ENCODE measurements at regions not wholly inside any gene's neighbourhood (a gene's known extent, or its start where the extent isn't known, plus 50 kb on each side); places are given as distances from the start of the nearest gene placed in this dataset.

DNA sequence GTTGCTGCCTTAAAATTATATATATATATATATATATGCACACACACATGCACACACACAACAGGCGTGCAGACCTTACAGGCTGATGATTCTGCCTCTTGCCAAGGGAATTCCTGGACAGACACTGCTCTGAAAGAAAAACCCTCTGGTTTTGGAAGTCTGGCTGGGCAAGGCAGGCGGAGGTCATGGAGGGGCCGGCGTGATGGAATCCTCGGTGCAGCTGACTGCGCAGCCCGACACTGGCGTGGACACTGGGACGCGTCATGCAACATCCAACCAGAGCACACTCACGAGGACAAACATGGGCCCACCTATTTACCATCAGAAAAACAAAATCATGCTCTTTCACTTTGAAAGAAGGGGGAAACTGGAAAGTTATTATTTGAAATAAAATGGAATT lies 235.3 kb downstream of the ZNF516 start:
- H3K9me3 Mint-ChIP-seq = no peaks in the 10 kb centered on the region
- ATAC-seq (no peak), DNase-seq (ENCODE audit: low spot score) (no peak)
- no peaks in the 10 kb centered on the region for H3K27me3 Mint-ChIP-seq (ENCODE audit: insufficient read depth, low read depth, poor library complexity)
- H4K20me1 ChIP-seq (replicated peaks; ENCODE audit: insufficient read depth) = no peaks in the 10 kb centered on the region
- no peak overlapping the region for H2AFZ ChIP-seq
- H3K4me3 ChIP-seq = no peak overlapping the region
- H3K4me3 Mint-ChIP-seq = no peak overlapping the region
- no peaks in the 10 kb centered on the region for H3K79me2 ChIP-seq (replicated peaks; ENCODE audit: insufficient read depth)
- no peak overlapping the region for H3K4me2 ChIP-seq
- no peaks in the 10 kb centered on the region for H3K36me3 ChIP-seq (ENCODE audit: insufficient read depth)
- no peaks in the 10 kb centered on the region for H3K9me2 ChIP-seq (ENCODE audit: insufficient read depth)
- no peaks in the 10 kb centered on the region for H3F3A ChIP-seq (replicated peaks; ENCODE audit: low read depth)
- H3K36me3 Mint-ChIP-seq (ENCODE audit: low read depth) = no peaks in the 10 kb centered on the region
- no peak overlapping the region for H3K27ac ChIP-seq (ENCODE audit: low read depth)
- peaks cover 43% of the 10 kb centered on the region for H3K4me1 ChIP-seq (ENCODE audit: insufficient read depth)
- no peaks in the 10 kb centered on the region for H3K27me3 ChIP-seq (ENCODE audit: insufficient read depth)
- TF ChIP-seq, protein P1, sequence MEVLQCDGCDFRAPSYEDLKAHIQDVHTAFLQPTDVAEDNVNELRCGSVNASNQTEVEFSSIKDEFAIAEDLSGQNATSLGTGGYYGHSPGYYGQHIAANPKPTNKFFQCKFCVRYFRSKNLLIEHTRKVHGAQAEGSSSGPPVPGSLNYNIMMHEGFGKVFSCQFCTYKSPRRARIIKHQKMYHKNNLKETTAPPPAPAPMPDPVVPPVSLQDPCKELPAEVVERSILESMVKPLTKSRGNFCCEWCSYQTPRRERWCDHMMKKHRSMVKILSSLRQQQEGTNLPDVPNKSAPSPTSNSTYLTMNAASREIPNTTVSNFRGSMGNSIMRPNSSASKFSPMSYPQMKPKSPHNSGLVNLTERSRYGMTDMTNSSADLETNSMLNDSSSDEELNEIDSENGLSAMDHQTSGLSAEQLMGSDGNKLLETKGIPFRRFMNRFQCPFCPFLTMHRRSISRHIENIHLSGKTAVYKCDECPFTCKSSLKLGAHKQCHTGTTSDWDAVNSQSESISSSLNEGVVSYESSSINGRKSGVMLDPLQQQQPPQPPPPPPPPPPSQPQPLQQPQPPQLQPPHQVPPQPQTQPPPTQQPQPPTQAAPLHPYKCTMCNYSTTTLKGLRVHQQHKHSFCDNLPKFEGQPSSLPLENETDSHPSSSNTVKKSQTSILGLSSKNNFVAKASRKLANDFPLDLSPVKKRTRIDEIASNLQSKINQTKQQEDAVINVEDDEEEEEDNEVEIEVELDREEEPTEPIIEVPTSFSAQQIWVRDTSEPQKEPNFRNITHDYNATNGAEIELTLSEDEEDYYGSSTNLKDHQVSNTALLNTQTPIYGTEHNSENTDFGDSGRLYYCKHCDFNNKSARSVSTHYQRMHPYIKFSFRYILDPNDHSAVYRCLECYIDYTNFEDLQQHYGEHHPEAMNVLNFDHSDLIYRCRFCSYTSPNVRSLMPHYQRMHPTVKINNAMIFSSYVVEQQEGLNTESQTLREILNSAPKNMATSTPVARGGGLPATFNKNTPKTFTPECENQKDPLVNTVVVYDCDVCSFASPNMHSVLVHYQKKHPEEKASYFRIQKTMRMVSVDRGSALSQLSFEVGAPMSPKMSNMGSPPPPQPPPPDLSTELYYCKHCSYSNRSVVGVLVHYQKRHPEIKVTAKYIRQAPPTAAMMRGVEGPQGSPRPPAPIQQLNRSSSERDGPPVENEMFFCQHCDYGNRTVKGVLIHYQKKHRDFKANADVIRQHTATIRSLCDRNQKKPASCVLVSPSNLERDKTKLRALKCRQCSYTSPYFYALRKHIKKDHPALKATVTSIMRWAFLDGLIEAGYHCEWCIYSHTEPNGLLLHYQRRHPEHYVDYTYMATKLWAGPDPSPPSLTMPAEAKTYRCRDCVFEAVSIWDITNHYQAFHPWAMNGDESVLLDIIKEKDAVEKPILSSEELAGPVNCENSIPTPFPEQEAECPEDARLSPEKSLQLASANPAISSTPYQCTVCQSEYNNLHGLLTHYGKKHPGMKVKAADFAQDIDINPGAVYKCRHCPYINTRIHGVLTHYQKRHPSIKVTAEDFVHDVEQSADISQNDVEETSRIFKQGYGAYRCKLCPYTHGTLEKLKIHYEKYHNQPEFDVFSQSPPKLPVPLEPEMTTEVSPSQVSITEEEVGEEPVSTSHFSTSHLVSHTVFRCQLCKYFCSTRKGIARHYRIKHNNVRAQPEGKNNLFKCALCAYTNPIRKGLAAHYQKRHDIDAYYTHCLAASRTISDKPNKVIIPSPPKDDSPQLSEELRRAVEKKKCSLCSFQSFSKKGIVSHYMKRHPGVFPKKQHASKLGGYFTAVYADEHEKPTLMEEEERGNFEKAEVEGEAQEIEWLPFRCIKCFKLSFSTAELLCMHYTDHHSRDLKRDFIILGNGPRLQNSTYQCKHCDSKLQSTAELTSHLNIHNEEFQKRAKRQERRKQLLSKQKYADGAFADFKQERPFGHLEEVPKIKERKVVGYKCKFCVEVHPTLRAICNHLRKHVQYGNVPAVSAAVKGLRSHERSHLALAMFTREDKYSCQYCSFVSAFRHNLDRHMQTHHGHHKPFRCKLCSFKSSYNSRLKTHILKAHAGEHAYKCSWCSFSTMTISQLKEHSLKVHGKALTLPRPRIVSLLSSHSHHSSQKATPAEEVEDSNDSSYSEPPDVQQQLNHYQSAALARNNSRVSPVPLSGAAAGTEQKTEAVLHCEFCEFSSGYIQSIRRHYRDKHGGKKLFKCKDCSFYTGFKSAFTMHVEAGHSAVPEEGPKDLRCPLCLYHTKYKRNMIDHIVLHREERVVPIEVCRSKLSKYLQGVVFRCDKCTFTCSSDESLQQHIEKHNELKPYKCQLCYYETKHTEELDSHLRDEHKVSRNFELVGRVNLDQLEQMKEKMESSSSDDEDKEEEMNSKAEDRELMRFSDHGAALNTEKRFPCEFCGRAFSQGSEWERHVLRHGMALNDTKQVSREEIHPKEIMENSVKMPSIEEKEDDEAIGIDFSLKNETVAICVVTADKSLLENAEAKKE (CRISPR knock-in tag; IDR thresholded peaks at IDR 0.05) = no peak
- TF ChIP-seq STAT1 (IDR thresholded peaks at IDR 0.05; ENCODE audit: unreplicated experiment) = no peak
- TF ChIP-seq, protein P2, sequence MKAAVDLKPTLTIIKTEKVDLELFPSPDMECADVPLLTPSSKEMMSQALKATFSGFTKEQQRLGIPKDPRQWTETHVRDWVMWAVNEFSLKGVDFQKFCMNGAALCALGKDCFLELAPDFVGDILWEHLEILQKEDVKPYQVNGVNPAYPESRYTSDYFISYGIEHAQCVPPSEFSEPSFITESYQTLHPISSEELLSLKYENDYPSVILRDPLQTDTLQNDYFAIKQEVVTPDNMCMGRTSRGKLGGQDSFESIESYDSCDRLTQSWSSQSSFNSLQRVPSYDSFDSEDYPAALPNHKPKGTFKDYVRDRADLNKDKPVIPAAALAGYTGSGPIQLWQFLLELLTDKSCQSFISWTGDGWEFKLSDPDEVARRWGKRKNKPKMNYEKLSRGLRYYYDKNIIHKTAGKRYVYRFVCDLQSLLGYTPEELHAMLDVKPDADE (IDR thresholded peaks at IDR 0.05) = no peak
- TF ChIP-seq, protein P3, sequence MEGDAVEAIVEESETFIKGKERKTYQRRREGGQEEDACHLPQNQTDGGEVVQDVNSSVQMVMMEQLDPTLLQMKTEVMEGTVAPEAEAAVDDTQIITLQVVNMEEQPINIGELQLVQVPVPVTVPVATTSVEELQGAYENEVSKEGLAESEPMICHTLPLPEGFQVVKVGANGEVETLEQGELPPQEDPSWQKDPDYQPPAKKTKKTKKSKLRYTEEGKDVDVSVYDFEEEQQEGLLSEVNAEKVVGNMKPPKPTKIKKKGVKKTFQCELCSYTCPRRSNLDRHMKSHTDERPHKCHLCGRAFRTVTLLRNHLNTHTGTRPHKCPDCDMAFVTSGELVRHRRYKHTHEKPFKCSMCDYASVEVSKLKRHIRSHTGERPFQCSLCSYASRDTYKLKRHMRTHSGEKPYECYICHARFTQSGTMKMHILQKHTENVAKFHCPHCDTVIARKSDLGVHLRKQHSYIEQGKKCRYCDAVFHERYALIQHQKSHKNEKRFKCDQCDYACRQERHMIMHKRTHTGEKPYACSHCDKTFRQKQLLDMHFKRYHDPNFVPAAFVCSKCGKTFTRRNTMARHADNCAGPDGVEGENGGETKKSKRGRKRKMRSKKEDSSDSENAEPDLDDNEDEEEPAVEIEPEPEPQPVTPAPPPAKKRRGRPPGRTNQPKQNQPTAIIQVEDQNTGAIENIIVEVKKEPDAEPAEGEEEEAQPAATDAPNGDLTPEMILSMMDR (conservative IDR thresholded peaks at IDR 0.05; ENCODE audit: low read depth in 2 of 2) = no peak
- no peak for TF ChIP-seq ZNF114 (CRISPR knock-in tag; IDR thresholded peaks at IDR 0.05)
- no peak for TF ChIP-seq NANOG (IDR thresholded peaks at IDR 0.05; ENCODE audit: borderline replicate concordance)
- TF ChIP-seq JUNB (IDR thresholded peaks at IDR 0.05; ENCODE audit: unreplicated experiment) = no peak
- no peak for TF ChIP-seq EZH2 (IDR thresholded peaks at IDR 0.05; ENCODE audit: low read depth, unreplicated experiment)
- TF ChIP-seq CREB1 (CRISPR knock-in tag; IDR thresholded peaks at IDR 0.05; ENCODE audit: low read depth) = no peak
- TF ChIP-seq POLR2AphosphoS5 (IDR thresholded peaks at IDR 0.05; ENCODE audit: low read depth) = no peak
- TF ChIP-seq, protein P4, sequence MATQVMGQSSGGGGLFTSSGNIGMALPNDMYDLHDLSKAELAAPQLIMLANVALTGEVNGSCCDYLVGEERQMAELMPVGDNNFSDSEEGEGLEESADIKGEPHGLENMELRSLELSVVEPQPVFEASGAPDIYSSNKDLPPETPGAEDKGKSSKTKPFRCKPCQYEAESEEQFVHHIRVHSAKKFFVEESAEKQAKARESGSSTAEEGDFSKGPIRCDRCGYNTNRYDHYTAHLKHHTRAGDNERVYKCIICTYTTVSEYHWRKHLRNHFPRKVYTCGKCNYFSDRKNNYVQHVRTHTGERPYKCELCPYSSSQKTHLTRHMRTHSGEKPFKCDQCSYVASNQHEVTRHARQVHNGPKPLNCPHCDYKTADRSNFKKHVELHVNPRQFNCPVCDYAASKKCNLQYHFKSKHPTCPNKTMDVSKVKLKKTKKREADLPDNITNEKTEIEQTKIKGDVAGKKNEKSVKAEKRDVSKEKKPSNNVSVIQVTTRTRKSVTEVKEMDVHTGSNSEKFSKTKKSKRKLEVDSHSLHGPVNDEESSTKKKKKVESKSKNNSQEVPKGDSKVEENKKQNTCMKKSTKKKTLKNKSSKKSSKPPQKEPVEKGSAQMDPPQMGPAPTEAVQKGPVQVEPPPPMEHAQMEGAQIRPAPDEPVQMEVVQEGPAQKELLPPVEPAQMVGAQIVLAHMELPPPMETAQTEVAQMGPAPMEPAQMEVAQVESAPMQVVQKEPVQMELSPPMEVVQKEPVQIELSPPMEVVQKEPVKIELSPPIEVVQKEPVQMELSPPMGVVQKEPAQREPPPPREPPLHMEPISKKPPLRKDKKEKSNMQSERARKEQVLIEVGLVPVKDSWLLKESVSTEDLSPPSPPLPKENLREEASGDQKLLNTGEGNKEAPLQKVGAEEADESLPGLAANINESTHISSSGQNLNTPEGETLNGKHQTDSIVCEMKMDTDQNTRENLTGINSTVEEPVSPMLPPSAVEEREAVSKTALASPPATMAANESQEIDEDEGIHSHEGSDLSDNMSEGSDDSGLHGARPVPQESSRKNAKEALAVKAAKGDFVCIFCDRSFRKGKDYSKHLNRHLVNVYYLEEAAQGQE (IDR thresholded peaks at IDR 0.05; ENCODE audit: unreplicated experiment) = no peak
- no peak for TF ChIP-seq ZNF331 (CRISPR knock-in tag; IDR thresholded peaks at IDR 0.05; ENCODE audit: low read depth)
- no peak for TF ChIP-seq EZH2phosphoT487 (IDR thresholded peaks at IDR 0.05; ENCODE audit: unreplicated experiment)
- H3K27ac Mint-ChIP-seq = no peak overlapping the region
- peaks cover 51% of the 10 kb centered on the region for H3K4me1 Mint-ChIP-seq

Measured in GM23338 (cell line).